ENCODE measurements at regions not wholly inside any gene's neighbourhood (a gene's known extent, or its start where the extent isn't known, plus 50 kb on each side); places are given as distances from the start of the nearest gene placed in this dataset.

DNA sequence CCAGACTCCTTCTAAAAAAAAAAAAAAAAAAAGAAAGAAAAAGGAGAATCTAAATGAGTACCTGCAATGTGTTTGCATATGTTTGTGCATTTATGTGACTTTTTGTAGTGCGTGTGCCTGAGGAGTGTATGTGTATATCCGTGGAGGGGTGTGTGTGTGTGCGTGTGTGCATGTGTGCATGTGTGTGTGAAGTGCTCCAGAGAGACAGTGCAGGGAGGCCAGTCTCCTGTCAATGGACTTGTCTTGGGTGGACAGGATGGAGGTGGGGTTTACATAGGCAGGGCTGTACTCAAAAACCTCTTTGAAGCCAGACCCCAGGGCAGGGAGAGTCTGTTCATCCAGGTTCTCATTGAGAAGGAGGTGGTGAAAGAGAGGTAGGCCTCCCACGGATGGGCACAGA lies 87.1 kb upstream of the MVB12B start:
- Mint-ChIP-seq H3K4me3 (no peak overlapping the region), H3K9me3 (peaks cover 0 to 6% (median 3%) of the 10 kb centered on the region in 3 donors), H3K36me3 (no peaks in the 10 kb centered on the region), H3K27ac (no peak overlapping the region), H3K27me3 (peaks cover 7 to 14% of the 10 kb centered on the region in 2 donors), H3K4me1 (no peaks in the 10 kb centered on the region)
- H3K4me1 ChIP-seq (ENCODE audit: control insufficient read depth in 1 of 2, extremely low read depth in 1 of 2, insufficient read depth in 2 of 2, low read length in 2 of 2) = no peaks in the 10 kb centered on the region
- no peaks in the 10 kb centered on the region for H3K36me3 ChIP-seq (ENCODE audit: control insufficient read depth in 2 of 2, extremely low read depth in 1 of 2, insufficient read depth in 1 of 2, low read length in 1 of 2)
- peaks cover 0 to 14% of the 10 kb centered on the region in 2 experiments for H3K27me3 ChIP-seq (replicated peaks in 1 of 2; ENCODE audit: control insufficient read depth in 2 of 2, extremely low read depth in 1 of 2, insufficient read depth in 2 of 2, low read length in 1 of 2)
- WGBS (ENCODE audit: insufficient coverage) = 95% methylated on average over 4 of the region's 4 CpGs
- H3K4me3 ChIP-seq (ENCODE audit: control insufficient read depth in 1 of 2, extremely low read depth in 1 of 2, low read length in 1 of 2) = no peak overlapping the region
- no peak overlapping the region for H3K27ac ChIP-seq (ENCODE audit: low read length)
- ChIA-PET CTCF (no interaction called here), POLR2A (interaction anchor here in 1 of 2 donors (0.7 kb wide), 1 partner anchor 57 kb away, joined by 8 read pairs; no protein-coding TSS in a partner anchor)
- DNase-seq (no peak), ATAC-seq (replicated peaks in 1 of 4) (no peak)
- no peaks in the 10 kb centered on the region for H3K9me3 ChIP-seq

DNA sequence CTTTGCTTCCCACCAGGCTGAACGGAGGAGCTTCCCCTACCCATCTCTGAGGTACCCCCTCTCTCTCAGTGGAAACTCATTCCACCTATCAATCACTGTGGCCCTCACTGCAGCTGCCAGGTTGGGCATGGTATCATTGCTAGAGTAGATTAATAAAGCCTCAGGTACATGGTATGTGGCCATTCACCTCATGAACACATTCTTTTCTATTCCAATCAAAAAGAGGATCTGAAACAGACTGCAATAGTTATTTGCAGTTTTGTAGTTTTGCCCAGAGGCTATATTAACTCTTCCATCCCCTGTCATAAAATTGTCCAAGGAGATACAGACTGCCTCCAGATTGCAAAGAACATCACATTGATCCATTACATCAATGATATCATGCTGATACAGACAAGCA lies 85.8 kb upstream of the MVB12B start:
- no peaks in the 10 kb centered on the region for H3K4me1 ChIP-seq (ENCODE audit: control insufficient read depth in 1 of 2, extremely low read depth in 1 of 2, insufficient read depth in 2 of 2, low read length in 2 of 2)
- H3K27me3 ChIP-seq (replicated peaks in 1 of 2; ENCODE audit: control insufficient read depth in 2 of 2, extremely low read depth in 1 of 2, insufficient read depth in 2 of 2, low read length in 1 of 2) = peaks cover 0 to 18% of the 10 kb centered on the region in 2 experiments
- H3K36me3 ChIP-seq (ENCODE audit: control insufficient read depth in 2 of 2, extremely low read depth in 1 of 2, insufficient read depth in 1 of 2, low read length in 1 of 2) = no peaks in the 10 kb centered on the region
- no peaks in the 10 kb centered on the region for H3K9me3 ChIP-seq
- ATAC-seq (replicated peaks in 1 of 4) (no peak), DNase-seq (no peak)
- 71% methylated on average over 1 of the region's 1 CpG for WGBS (ENCODE audit: insufficient coverage)
- Mint-ChIP-seq H3K4me1 (no peaks in the 10 kb centered on the region), H3K27me3 (peaks cover 18 to 20% of the 10 kb centered on the region in 2 donors), H3K9me3 (peaks cover 3 to 14% (median 7%) of the 10 kb centered on the region in 3 donors), H3K27ac (no peak overlapping the region), H3K4me3 (no peak overlapping the region), H3K36me3 (peaks cover 4% of the 10 kb centered on the region)
- no peak overlapping the region for H3K4me3 ChIP-seq (ENCODE audit: control insufficient read depth in 1 of 2, extremely low read depth in 1 of 2, low read length in 1 of 2)
- no peak overlapping the region for H3K27ac ChIP-seq (ENCODE audit: low read length)
- POLR2A ChIA-PET = no interaction called here
- CTCF ChIA-PET = interaction anchor here in 1 of 2 donors (0.5 kb wide), 1 partner anchor 39 kb away, joined by 3 read pairs; no protein-coding TSS in a partner anchor

DNA sequence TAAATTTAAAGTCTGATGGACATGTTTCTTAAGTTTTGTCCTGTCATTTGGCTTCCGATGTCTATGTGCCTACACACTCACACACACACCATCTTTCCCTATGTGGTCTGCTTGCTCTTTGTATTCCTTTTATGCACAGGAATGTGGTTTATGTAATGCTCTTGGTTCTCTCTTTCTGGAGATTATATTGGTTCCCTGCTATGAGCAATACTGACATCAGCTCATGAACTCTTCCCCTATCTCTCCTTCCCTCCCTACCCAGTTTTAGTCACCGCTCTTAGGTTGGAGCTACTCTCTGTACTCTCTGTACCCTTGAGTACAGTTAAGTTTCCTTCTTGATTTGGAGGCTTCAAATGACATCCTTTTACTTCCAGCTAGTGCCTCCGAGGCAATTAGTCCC lies 77.9 kb upstream of the MVB12B start:
- H3K27me3 Mint-ChIP-seq = peaks cover 24 to 30% of the 10 kb centered on the region in 2 donors

DNA sequence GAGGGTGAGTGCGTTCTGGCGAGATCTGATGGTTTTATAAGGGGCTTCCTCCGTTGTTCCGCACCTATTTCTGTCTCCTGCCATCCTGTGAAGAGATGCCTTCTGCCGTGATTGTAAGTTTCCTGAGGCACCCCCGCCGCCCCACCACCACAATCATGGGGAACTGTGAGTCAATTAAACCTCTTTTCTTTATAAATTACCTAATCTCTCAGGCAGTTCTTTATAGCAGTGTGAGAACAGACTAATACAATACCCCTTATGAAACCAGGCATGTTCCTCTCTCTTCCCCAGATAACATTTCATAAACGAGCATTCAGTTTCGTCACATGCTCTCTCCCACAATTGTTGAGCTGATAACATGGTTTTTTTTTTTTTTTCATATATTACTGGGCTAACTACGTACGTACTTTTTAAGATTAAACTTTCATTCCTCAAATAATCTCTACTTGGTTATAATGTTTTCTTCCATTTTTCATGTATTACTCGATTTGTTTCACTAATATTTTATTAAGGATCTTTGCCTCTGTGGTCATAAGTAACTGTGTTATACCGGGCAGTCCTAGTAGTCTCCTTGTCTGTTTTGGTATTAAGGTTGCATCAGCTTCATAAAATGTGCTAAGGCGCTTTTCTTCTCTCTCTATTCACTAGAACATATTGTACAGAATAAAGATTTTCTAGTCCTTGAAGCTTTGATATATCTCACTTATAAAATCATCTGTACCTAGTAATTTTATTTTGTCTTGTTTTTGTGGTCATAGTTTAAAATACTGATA lies 64.9 kb upstream of the MVB12B start:
- peaks cover 10 to 11% of the 10 kb centered on the region in 2 experiments for H3K27me3 ChIP-seq (replicated peaks in 1 of 2; ENCODE audit: control insufficient read depth in 2 of 2, extremely low read depth in 1 of 2, insufficient read depth in 2 of 2, low read length in 1 of 2)
- no peak for ATAC-seq (replicated peaks in 1 of 4)
- no peak overlapping the region for H3K27ac Mint-ChIP-seq
- H3K4me3 ChIP-seq (ENCODE audit: control insufficient read depth in 1 of 2, extremely low read depth in 1 of 2, low read length in 1 of 2) = no peak overlapping the region
- WGBS (ENCODE audit: insufficient coverage) = 86% methylated on average over 2 of the region's 14 CpGs
- peaks cover 0 to 5% (median 4%) of the 10 kb centered on the region in 3 donors for H3K9me3 Mint-ChIP-seq
- no peaks in the 10 kb centered on the region for H3K9me3 ChIP-seq
- DNase-seq = no peak
- no peaks in the 10 kb centered on the region for H3K4me1 ChIP-seq (ENCODE audit: control insufficient read depth in 1 of 2, extremely low read depth in 1 of 2, insufficient read depth in 2 of 2, low read length in 2 of 2)
- no peaks in the 10 kb centered on the region for H3K36me3 Mint-ChIP-seq
- no peak overlapping the region for H3K27ac ChIP-seq (ENCODE audit: low read length)
- peaks cover 33 to 46% of the 10 kb centered on the region in 2 donors for H3K27me3 Mint-ChIP-seq
- ChIA-PET CTCF (interaction anchor here in 1 of 2 donors (0.6 kb wide), 1 partner anchor 67 kb away, joined by 3 read pairs; no protein-coding TSS in a partner anchor), POLR2A (no interaction called here)
- H3K4me3 Mint-ChIP-seq = no peak overlapping the region
- no peaks in the 10 kb centered on the region for H3K36me3 ChIP-seq (ENCODE audit: control insufficient read depth in 2 of 2, extremely low read depth in 1 of 2, insufficient read depth in 1 of 2, low read length in 1 of 2)
- peaks cover 5 to 8% (median 7%) of the 10 kb centered on the region in 3 donors for H3K4me1 Mint-ChIP-seq

More for the DNA sequence above, 77.9 kb upstream of the MVB12B start:
- Histone ChIP-seq H3K36me3 (ENCODE audit: control insufficient read depth in 2 of 2, extremely low read depth in 1 of 2, insufficient read depth in 1 of 2, low read length in 1 of 2) (no peaks in the 10 kb centered on the region), H3K27ac (ENCODE audit: low read length) (no peak overlapping the region), H3K4me3 (ENCODE audit: control insufficient read depth in 1 of 2, extremely low read depth in 1 of 2, low read length in 1 of 2) (no peak overlapping the region), H3K9me3 (no peaks in the 10 kb centered on the region), H3K4me1 (ENCODE audit: control insufficient read depth in 1 of 2, extremely low read depth in 1 of 2, insufficient read depth in 2 of 2, low read length in 2 of 2) (no peaks in the 10 kb centered on the region), H3K27me3 (replicated peaks in 1 of 2; ENCODE audit: control insufficient read depth in 2 of 2, extremely low read depth in 1 of 2, insufficient read depth in 2 of 2, low read length in 1 of 2) (peaks cover 0 to 16% of the 10 kb centered on the region in 2 experiments)
- ChIA-PET POLR2A (no interaction called here), CTCF (no interaction called here)
- WGBS (ENCODE audit: insufficient coverage) = 88% methylated on average over 2 of the region's 3 CpGs
- no peak overlapping the region for H3K27ac Mint-ChIP-seq
- no peak for ATAC-seq (replicated peaks in 1 of 4)
- H3K4me1 Mint-ChIP-seq = no peaks in the 10 kb centered on the region
- peaks cover 4% of the 10 kb centered on the region for H3K36me3 Mint-ChIP-seq
- DNase-seq = no peak
- no peak overlapping the region for H3K4me3 Mint-ChIP-seq
- H3K9me3 Mint-ChIP-seq = peaks cover 3 to 17% (median 15%) of the 10 kb centered on the region in 3 donors

DNA sequence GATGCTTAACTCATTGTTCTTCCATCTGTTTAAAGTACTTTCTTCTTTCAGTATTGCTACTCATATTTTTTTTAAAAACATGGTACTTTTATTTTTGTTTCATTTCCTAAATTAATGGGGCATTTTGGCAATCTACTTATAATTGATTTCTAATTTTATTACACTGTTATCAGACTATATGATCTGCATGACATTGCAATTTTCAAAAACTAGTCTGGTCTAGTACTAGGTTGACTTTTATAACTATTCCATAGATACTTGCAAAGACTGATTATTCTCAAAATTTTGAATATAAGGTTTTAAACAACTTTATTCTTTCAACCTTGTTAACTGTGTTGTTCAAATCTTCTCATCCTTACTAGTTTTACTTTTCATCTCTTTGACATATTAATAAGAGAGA lies 63.9 kb upstream of the MVB12B start:
- peaks cover 31 to 46% of the 10 kb centered on the region in 2 donors for H3K27me3 Mint-ChIP-seq
- H3K36me3 Mint-ChIP-seq = no peaks in the 10 kb centered on the region
- H3K4me1 ChIP-seq (ENCODE audit: control insufficient read depth in 1 of 2, extremely low read depth in 1 of 2, insufficient read depth in 2 of 2, low read length in 2 of 2) = no peaks in the 10 kb centered on the region
- POLR2A ChIA-PET = no interaction called here
- no peaks in the 10 kb centered on the region for H3K36me3 ChIP-seq (ENCODE audit: control insufficient read depth in 2 of 2, extremely low read depth in 1 of 2, insufficient read depth in 1 of 2, low read length in 1 of 2)
- DNase-seq (no peak), ATAC-seq (replicated peaks in 1 of 4) (no peak)
- H3K27ac ChIP-seq (ENCODE audit: low read length) = no peak overlapping the region
- peaks cover 0 to 5% (median 4%) of the 10 kb centered on the region in 3 donors for H3K9me3 Mint-ChIP-seq
- no peak overlapping the region for H3K4me3 Mint-ChIP-seq
- H3K27me3 ChIP-seq (replicated peaks in 1 of 2; ENCODE audit: control insufficient read depth in 2 of 2, extremely low read depth in 1 of 2, insufficient read depth in 2 of 2, low read length in 1 of 2) = peaks cover 11 to 14% of the 10 kb centered on the region in 2 experiments
- no peak overlapping the region for H3K27ac Mint-ChIP-seq
- no peak overlapping the region for H3K4me3 ChIP-seq (ENCODE audit: control insufficient read depth in 1 of 2, extremely low read depth in 1 of 2, low read length in 1 of 2)
- H3K4me1 Mint-ChIP-seq = peaks cover 5 to 8% (median 7%) of the 10 kb centered on the region in 3 donors
- H3K9me3 ChIP-seq = no peaks in the 10 kb centered on the region
- CTCF ChIA-PET = no interaction called here

DNA sequence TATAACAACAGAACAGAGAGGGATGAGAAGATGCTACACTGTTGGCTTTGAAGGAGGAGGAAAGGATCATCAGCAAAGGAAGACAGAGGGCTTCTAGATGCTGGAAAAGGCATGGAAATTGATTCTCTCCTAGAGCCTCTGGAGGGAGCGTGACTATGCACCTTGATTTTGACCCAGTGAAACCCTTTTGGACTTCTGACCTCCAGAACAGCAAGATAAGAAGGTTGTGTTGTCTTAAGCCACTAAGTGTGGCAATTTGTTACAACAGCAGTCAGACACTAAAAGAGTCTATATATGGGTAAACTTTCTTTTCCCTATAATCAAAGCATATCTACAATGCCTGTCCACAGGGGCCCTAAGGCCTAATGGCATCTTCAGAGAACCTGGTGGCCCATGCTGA lies 56.1 kb upstream of the MVB12B start:
- ChIA-PET POLR2A (no interaction called here), CTCF (no interaction called here)
- Histone ChIP-seq H3K4me3 (ENCODE audit: control insufficient read depth in 1 of 2, extremely low read depth in 1 of 2, low read length in 1 of 2) (no peak overlapping the region), H3K9me3 (no peaks in the 10 kb centered on the region), H3K4me1 (ENCODE audit: control insufficient read depth in 1 of 2, extremely low read depth in 1 of 2, insufficient read depth in 2 of 2, low read length in 2 of 2) (no peaks in the 10 kb centered on the region), H3K27ac (ENCODE audit: low read length) (no peak overlapping the region), H3K27me3 (replicated peaks in 1 of 2; ENCODE audit: control insufficient read depth in 2 of 2, extremely low read depth in 1 of 2, insufficient read depth in 2 of 2, low read length in 1 of 2) (peaks cover 2 to 24% of the 10 kb centered on the region in 2 experiments), H3K36me3 (ENCODE audit: control insufficient read depth in 2 of 2, extremely low read depth in 1 of 2, insufficient read depth in 1 of 2, low read length in 1 of 2) (no peaks in the 10 kb centered on the region)
- Mint-ChIP-seq H3K27ac (no peak overlapping the region), H3K36me3 (peaks cover 3% of the 10 kb centered on the region), H3K4me1 (no peaks in the 10 kb centered on the region), H3K27me3 (peaks cover 13 to 29% of the 10 kb centered on the region in 2 donors), H3K4me3 (no peak overlapping the region), H3K9me3 (peaks cover 0 to 7% (median 5%) of the 10 kb centered on the region in 3 donors)
- DNase-seq = no peak
- ATAC-seq (replicated peaks in 1 of 4) = no peak
- 71% methylated on average over 1 of the region's 1 CpG for WGBS (ENCODE audit: insufficient coverage)
